Skin of body (tissue), 1 donor: ENCODE measurements at regions not wholly inside any gene's neighbourhood (a gene's known extent, or its start where the extent isn't known, plus 50 kb on each side); places are given as distances from the start of the nearest gene placed in this dataset.
"Not testable (repeated sequence)": the region's sequence is repeated elsewhere in the genome, so short reads cannot be mapped to it uniquely, and the experiment has no call there.

ENCODE experiments used
- DNase-seq: peaks from one replicate; lab custom pipeline; 2025; lab: John Stamatoyannopoulos, UW

DNA sequence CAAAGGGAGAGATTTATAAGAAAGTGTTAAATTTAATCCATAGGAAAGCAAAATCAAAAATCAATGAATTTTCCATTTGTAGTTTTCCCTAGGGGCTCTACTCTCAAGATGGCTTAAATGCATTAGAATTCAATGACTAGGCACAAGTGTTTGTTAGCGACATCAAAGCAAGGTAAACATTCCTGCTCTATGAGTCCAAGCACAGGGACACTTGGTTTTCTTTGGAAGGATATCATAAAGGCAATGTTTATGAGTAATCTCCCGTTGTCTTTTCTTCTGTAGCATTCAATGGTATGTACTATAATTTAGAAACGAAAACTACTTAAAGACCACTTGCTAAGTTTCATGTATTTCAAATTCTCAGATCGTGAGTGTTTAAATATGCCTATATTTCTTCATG is 54.8 kb upstream of the ZNF717 start:
- DNase-seq = not testable (repeated sequence)

GRCh38 chr3:75850301-75851008 is 65.1 kb upstream of the ZNF717 start:
- DNase-seq = not testable (repeated sequence)

- DNase-seq = no peak
These were observed 77.8 kb upstream of the ZNF717 start for GRCh38 chr3:75863130-75863529.

DNA sequence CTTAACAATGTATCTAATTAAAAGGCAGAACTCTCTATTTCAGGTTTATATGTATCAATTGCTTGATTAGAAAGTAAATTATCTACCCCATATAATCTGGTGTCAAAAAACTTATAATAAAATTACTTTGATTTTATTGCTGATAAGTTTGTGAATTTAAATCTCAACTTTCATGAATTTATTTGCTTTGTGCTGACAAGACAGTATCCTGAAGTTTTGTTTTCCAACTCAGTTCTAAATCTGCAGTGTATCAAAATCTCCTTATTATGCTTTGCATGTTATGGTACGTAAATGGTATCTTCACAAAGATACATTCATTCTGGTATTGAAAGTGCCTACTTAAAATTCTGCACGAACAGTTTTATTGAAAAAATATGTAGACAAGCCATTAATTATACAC is 78.5 kb upstream of the ZNF717 start:
- DNase-seq = no peak

- DNase-seq = not testable (repeated sequence)
These were observed 98.4 kb upstream of the ZNF717 start for GRCh38 chr3:75883719-75884118.

GRCh38 chr3:75886971-75887526 is 101.7 kb upstream of the ZNF717 start:
- DNase-seq = no peak

DNA sequence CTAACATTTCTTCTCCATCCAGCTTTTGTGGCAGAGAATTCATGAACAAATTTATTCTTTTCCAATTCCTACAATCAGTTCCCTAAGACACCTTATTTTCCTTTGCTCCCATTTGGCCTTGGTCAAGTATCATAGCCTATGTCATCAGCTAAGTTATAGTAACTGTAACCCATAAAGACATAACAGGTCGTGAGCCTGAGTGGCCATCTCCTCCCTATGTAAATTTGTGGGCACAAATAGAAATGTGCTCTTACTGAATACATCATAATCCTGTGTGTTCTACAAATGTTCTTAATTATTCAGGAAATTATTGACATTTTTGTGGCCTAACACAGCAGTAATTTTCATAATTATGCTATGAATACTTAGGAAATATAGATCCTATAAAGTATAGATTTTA is 108.9 kb upstream of the ZNF717 start:
- no peak for DNase-seq

DNA sequence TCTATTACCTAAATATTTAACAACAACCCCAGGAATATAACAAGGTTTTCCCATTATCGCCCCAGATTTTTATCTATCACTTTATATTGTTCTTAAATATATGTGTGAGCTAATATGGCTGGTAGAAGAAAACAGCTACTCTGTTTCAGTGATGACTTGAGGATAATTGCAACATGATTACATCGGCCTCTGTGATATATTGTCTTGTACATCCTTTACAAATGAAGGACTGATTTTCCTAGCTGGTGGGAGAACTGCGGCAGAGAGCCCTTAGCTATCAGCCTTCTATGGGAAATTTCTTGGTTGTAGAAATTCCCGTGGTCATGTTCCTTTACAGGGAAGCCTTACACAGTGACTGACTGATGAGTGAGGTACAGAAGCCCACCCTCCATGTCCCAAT is 110.9 kb upstream of the ZNF717 start:
- DNase-seq = no peak

DNA sequence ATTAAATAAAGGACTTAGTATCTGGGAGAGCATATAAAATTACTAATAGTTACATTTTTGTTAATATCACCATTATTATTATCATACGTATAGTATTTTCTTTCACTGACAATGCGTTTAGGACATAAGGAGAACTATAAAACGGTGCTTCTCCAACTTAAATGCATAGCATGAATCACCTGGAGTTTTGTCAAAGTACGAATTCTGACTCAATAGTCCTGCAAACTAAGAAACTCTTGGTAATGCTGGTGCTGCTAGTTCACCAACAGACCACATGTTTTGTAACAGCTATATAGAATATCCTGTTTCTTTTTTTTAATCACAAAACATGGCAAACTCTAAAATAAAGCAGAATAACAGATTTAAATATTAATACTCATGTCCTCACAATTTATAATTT is 116.1 kb upstream of the ZNF717 start:
- DNase-seq = not testable (repeated sequence)

DNA sequence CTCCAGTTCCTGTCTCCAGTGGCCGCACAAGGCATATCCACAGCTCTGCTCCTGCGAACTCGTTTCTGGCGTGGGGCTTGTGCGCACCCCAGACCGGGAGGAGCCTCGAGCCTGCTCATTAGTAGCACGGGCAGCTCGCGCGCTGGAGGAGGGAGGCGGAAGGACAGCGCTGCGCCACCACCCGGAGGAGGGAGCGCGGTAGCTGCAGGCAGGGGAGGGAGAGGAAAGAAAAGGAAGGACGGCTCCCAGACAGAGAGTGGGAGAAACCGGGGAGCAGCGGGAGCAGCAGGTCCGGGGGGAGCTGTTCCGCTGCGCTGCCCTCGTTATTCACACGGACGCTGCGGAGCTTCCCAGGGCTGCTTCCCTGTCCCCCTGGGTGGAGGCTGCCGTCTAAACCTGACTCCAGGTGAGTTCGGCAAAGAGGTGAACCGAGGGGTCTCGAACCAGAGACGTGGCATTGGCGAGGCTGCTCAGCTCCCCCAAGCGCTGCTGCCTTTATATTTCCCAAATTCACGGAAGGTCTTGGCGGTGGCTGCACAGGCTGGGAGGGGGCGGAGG is 121.3 kb upstream of the ZNF717 start:
- no peak for DNase-seq

- no peak for DNase-seq
These were observed 128.5 kb upstream of the ZNF717 start for GRCh38 chr3:75913800-75914350.

DNA sequence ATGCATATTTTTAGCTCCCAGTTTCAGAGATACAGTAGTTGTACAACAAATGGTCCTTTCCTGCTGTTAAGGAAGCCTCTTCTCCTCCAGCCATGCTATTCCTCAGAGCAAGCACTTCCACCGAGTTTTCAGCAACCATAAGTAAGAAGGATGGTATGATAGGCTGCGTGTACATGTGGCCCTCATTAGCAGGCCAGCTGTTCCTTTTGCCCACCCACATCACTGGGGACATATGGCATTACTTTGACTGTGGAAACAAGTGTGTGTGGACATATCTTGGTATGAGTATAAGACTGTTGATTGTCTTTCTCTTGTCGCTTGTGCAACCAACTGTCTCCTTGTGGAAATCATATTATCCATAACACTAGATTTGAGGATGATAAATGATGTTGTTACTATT is 129.4 kb upstream of the ZNF717 start:
- not testable (repeated sequence) for DNase-seq

DNA sequence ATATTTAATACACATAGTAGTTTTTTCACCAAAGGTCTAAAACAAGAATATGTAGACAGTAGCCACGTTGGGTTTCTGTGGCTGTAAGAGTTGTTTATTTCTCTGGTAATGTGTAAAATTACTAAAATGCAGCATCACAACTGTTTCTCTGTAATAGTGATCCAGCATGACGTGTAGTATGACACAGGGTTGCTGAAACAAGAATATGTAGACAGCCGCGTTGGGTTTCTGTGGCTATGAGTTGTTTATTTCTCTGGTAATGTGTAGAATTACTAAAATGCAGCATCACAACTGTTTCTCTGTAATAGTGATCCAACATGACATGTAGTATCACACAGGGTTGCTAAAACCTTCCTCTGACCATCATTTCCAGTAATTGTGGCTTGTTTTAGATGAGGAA is 153.6 kb upstream of the ZNF717 start:
- no peak for DNase-seq

DNA sequence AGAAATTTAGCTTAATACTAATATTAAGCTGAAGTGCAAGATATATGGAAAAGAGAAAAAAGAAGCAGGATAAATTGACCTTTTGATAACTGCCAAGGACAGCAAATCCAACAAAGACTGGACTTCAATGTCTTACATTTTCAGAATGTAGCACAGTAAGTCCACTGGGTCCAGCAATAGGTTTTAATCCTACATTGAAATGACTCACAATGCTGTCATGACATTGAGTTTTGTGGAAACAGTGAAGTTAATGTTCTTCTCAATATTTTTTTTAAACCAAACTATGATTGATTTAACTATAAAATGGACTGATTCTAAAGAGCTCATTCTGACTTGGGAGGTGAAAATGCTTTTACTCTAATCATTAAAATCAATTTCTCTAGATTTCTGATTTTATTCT is 166.6 kb upstream of the ZNF717 start:
- DNase-seq = no peak

DNA sequence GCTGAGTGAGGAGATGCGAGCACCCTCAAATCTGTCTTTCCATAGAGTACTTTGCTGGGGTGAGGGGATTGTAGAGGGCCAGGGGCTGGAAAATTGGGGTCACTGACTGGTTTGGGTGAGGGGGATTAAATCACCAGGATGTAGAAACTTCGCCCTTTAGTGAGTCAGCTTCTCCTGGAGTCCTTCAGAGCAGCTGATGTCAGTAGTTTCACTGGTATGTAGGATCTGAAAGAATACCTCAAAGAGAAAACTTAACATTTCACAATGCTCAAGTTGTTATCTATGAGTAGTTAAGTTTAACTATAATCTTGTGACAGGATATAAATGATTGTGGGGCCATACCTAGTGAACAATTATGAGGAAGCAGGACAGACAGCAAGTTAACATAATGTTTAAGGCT is 174.7 kb upstream of the ZNF717 start:
- not testable (repeated sequence) for DNase-seq

DNA sequence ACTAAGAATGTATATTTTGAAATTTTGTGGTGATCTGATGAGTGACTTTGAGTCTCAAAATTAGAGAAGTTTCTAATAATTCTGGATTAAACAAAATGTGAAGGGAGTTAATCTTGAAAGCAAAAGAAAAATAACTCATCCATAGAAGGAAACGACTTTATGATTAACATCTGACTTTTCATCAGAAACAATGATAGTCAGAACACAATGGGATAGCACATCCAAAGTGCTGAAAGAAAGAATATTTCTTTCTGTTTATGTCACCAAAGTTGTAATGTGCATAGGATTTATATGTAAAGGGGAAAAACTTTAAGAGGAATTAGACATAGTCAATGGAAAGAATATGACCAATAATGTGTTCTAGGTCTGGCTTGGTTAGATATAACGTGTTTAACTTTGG is 176.7 kb upstream of the ZNF717 start:
- DNase-seq = not testable (repeated sequence)

- no peak for DNase-seq
These were observed 181.7 kb upstream of the ZNF717 start for GRCh38 chr3:75967071-75967470.

- no peak for DNase-seq
These were observed 193.3 kb upstream of the ZNF717 start for GRCh38 chr3:75978686-75979085.

DNA sequence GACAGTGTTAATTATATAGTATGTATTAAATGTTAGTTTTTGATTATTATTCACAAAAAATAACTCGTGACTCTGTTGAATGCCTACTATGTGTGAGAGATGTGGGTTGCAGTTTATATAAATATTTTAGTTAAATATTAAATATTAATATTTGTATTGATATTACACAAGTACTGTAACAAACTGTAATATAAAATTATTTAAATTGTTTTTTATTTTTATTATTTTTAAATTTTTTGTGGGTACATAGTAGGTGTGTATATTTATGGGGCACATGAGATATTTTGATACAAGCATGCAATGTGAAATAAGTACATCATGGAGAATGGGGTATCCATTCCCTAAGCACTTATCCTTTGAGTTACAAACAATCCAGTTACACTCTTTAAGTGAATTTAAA is 196.1 kb upstream of the ZNF717 start:
- DNase-seq = no peak

- no peak for DNase-seq
These were observed 196.8 kb upstream of the ZNF717 start for GRCh38 chr3:75982151-75982550.

- no peak for DNase-seq
These were observed 197.8 kb upstream of the ZNF717 start for GRCh38 chr3:75983111-75983510.

GRCh38 chr3:75983609-75984290 is 198.4 kb upstream of the ZNF717 start:
- DNase-seq = no peak
